HFFc6 (cell line): ENCODE measurements at regions not wholly inside any gene's neighbourhood (a gene's known extent, or its start where the extent isn't known, plus 50 kb on each side); places are given as distances from the start of the nearest gene placed in this dataset.

Experiments used
- DNase-seq: peaks from one replicate; pipeline ENCODE4 v3.0.0-alpha.2; 2018
- H3K27ac Mint-ChIP-seq: 2 replicates; pipeline ENCODE4 v1.8.0; 2020; ENCODE audit warnings: mild to moderate bottlenecking, mixed read lengths
- H3K27me3 Mint-ChIP-seq: 2 replicates; pipeline ENCODE4 v1.8.0; 2021; ENCODE audit warnings: mild to moderate bottlenecking, moderate library complexity, mixed read lengths; ENCODE audit not compliant: insufficient read depth
- H3K36me3 Mint-ChIP-seq: 2 replicates; pipeline ENCODE4 v1.8.0; 2021; ENCODE audit warnings: low read depth, mixed read lengths
- H3K4me1 Mint-ChIP-seq: 2 replicates; pipeline ENCODE4 v1.8.0; 2020; ENCODE audit warnings: low read depth, mixed read lengths
- H3K4me3 Mint-ChIP-seq: 2 replicates; pipeline ENCODE4 v1.8.0; 2020; ENCODE audit warnings: mild to moderate bottlenecking, moderate library complexity, mixed read lengths
- H3K9me3 Mint-ChIP-seq: 2 replicates; pipeline ENCODE4 v1.8.0; 2020; ENCODE audit warnings: mild to moderate bottlenecking, mixed read lengths
- TF ChIP-seq, protein P1 (sequence below): fragments of 200-600 bp; sonication (generic); IDR thresholded peaks from 2 replicates; pipeline ENCODE4 v1.5.0; 2021; ENCODE audit warnings: antibody characterized with exemption, mild to moderate bottlenecking

DNA sequence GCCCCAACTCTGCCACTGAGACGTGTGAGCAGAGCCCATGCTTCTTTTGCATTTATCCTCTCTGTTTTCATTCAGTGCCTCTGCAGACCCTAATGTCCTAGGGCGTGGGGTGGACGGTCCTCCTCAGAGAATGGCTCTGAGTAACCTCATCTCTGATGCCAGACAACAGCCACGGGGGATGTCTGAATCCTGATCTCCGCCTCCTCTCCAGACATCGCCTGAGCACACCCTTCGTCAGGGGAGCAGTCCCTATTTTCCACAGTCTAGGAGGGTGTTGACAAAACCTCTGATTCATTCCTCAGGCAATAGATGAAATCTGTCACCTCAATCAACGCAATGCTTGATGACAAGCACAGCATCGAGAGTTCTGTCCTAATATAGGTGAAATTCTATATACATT is 109.2 kb upstream of the DYRK2 start:
- H3K27me3 Mint-ChIP-seq, result peaks cover 8% of the 10 kb centered on the region
- H3K36me3 Mint-ChIP-seq, result no peaks in the 10 kb centered on the region
- H3K9me3 Mint-ChIP-seq, result no peaks in the 10 kb centered on the region
- no peak overlapping the region for H3K27ac Mint-ChIP-seq
- no peak for DNase-seq
- H3K4me1 Mint-ChIP-seq, result peaks cover 35% of the 10 kb centered on the region
- TF ChIP-seq, protein P1, sequence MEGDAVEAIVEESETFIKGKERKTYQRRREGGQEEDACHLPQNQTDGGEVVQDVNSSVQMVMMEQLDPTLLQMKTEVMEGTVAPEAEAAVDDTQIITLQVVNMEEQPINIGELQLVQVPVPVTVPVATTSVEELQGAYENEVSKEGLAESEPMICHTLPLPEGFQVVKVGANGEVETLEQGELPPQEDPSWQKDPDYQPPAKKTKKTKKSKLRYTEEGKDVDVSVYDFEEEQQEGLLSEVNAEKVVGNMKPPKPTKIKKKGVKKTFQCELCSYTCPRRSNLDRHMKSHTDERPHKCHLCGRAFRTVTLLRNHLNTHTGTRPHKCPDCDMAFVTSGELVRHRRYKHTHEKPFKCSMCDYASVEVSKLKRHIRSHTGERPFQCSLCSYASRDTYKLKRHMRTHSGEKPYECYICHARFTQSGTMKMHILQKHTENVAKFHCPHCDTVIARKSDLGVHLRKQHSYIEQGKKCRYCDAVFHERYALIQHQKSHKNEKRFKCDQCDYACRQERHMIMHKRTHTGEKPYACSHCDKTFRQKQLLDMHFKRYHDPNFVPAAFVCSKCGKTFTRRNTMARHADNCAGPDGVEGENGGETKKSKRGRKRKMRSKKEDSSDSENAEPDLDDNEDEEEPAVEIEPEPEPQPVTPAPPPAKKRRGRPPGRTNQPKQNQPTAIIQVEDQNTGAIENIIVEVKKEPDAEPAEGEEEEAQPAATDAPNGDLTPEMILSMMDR, result no peak
- H3K4me3 Mint-ChIP-seq, result no peak overlapping the region

DNA sequence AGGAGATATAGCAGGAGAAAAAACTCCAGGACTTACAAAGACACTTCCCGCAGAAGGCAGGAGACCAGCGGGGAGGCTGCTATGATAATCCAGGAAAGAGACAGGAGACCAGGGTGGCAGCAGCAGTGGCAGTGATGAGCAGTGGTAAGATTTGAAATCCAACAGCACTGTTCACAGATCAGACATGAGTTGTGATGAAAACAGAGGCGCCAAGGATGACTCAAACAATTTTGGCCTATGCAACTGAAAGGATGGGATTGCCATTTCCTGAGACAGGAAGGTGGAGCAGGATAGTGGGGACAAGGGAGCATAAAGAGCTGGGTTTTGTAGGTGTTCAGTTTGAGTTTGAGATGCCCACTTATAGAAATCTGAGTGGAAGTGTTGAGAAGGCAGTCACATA is 108.6 kb upstream of the DYRK2 start:
- TF ChIP-seq, protein P1, result no peak
- DNase-seq, result no peak
- Mint-ChIP-seq H3K27me3 (peaks cover 12% of the 10 kb centered on the region), H3K4me1 (peaks cover 29% of the 10 kb centered on the region), H3K4me3 (no peak overlapping the region), H3K27ac (no peak overlapping the region), H3K9me3 (no peaks in the 10 kb centered on the region), H3K36me3 (no peaks in the 10 kb centered on the region)

DNA sequence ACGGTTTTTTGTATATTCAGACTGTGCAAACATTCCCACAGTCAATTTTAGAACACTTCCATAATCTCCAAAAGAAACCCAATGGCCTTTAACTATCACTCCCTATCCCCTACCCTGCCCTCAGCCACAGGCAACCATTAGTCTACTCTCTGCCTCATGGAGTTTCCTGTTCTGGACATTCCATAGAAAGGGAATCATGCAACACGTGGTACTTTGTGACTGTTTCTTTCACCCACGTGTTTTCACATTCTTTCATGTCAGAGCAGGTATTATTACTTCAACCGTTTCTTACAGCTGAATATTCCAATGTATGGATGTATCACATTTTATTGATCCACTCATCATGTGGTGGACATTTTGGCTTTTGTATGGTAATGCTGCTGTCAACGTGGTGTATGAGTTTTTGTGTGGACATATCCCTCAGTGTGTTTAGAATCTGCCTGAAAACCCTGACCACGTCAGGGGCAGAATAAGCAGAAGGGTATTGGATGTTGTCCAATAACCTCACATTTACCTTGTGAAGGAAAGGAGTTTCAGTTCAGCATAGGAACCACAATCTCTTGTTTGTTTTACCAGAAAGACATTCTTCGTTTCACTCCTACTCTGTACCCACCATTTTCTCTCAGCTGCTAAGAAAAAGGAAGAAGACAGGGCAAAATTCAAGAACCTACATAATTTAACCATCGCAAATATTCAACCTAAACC is 107.5 kb upstream of the DYRK2 start:
- H3K4me1 Mint-ChIP-seq, result peaks cover 22% of the 10 kb centered on the region
- no peaks in the 10 kb centered on the region for H3K9me3 Mint-ChIP-seq
- H3K36me3 Mint-ChIP-seq, result no peaks in the 10 kb centered on the region
- TF ChIP-seq, protein P1, result no peak
- DNase-seq, result no peak
- peaks cover 12% of the 10 kb centered on the region for H3K27me3 Mint-ChIP-seq
- H3K27ac Mint-ChIP-seq, result no peak overlapping the region
- no peak overlapping the region for H3K4me3 Mint-ChIP-seq

DNA sequence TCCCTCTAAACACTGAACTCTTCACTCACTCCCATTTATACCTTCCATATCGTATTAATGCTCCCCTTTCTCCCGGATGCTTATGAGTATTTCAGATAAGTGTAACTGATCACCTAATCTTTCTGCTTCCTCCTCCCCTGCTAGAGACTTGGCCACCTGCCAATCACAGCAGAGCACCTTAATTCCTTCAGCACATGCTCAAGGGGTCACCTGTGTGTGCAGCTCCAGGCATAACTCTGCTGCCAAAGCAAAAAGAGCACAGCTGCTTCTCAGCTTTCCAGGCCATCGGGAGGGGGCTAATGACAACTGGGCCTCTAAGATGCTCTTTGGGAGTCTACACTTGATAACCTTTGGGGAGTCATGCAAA is 106.9 kb upstream of the DYRK2 start:
- H3K27ac Mint-ChIP-seq, result no peak overlapping the region
- DNase-seq, result no peak
- no peak overlapping the region for H3K4me3 Mint-ChIP-seq
- no peaks in the 10 kb centered on the region for H3K36me3 Mint-ChIP-seq
- TF ChIP-seq, protein P1, result no peak
- H3K9me3 Mint-ChIP-seq, result no peaks in the 10 kb centered on the region
- H3K4me1 Mint-ChIP-seq, result peaks cover 22% of the 10 kb centered on the region
- H3K27me3 Mint-ChIP-seq, result peaks cover 12% of the 10 kb centered on the region

DNA sequence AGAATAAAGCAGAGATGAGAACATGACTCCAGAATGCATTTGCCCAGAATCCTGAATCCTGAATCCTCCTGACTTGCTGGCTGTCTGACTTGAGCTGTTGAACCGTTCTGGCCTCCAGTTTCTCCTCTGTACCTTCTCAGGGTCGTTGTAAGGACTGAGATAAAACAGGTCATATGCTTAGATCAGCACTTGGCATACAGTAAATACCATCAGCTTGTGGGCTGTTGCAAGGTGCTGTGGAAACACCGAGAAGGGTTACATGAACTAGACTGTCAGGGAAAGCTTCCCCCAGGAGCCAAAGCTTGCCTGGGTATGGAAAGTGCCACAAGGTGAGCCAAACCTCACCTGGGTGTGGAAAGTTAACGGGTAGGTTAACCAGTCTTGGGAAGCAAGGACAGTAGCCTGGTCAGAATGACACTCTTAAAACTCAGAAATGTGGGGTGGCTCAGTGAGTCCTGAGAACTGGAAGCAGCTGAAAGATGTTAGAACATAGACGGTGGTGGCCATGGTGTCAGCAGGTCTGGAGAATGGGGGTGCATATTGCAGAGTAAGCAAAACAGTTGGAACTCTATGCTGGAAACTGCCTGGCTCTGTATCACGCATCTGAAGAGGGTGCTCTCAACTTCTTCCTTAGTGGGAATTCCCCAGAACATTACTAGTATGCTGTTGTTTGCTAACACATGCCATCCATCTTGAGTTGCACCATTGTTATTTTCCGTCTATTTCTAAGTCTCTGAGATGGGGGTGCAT is 105.3 kb upstream of the DYRK2 start:
- Mint-ChIP-seq H3K36me3 (no peaks in the 10 kb centered on the region), H3K9me3 (no peaks in the 10 kb centered on the region), H3K27ac (no peak overlapping the region), H3K27me3 (peaks cover 13% of the 10 kb centered on the region), H3K4me1 (peaks cover 22% of the 10 kb centered on the region), H3K4me3 (no peak overlapping the region)
- no peak for DNase-seq
- TF ChIP-seq, protein P1, result no peak
